ENCODE measurements at regions not wholly inside any gene's neighbourhood (a gene's known extent, or its start where the extent isn't known, plus 50 kb on each side); places are given as distances from the start of the nearest gene placed in this dataset.

DNA sequence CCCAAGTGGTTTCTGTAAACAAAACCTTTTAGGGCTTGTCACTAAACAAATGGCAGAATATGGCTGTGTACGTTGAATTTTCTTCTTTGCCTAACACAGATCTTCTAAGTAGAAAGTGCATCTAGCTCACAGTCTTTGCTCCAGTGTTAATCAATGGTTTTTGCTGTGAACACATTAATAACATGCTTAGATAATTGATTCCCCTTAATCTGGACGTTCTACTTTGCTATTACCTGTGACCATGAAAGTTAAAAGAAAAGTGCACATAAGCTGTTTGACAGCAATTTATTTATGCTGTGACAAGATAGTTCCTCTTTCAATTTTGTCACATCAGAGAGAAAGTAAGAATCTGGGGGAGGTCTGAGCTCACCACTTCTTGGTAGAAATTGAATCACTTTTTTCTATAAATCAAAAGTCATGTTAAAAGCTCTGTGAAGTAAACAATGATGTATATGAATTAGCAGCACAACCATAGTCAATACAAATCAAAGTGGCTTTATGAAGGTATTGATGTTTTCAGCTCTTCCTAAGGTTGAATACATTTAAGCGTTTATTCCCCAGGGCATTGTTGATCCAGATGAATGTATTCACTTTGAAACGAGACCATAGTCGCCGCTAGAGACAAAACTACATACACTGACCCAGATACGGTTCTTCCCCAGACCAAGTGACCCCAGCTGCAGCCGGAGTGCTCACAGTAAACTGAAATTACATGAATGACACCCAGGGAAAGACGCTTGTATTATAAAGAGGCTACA is 174.6 kb upstream of the ZNF608 start:
- no peak for DNase-seq (ENCODE audit: low read depth in 1 of 2, low spot score in 1 of 2)

DNA sequence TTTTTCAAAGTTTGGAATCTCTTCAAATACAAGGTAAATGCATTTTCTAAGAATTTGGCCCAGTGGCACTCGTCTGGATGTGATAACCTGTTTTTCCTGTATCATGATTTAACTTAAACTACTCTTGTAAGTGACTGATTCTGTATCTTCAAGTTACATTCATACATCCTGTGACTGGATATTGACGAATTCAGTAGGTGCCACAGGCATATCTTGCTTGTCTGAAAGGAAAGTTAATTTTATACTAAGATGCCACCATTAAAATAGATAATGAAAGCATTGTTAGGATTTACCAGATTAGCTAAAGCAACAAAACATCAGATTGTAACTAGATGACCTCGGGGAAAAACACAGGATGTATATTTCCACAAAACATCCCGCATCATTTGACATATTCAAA is 175.3 kb upstream of the ZNF608 start:
- DNase-seq (ENCODE audit: low read depth in 1 of 2, low spot score in 1 of 2): no peak

DNA sequence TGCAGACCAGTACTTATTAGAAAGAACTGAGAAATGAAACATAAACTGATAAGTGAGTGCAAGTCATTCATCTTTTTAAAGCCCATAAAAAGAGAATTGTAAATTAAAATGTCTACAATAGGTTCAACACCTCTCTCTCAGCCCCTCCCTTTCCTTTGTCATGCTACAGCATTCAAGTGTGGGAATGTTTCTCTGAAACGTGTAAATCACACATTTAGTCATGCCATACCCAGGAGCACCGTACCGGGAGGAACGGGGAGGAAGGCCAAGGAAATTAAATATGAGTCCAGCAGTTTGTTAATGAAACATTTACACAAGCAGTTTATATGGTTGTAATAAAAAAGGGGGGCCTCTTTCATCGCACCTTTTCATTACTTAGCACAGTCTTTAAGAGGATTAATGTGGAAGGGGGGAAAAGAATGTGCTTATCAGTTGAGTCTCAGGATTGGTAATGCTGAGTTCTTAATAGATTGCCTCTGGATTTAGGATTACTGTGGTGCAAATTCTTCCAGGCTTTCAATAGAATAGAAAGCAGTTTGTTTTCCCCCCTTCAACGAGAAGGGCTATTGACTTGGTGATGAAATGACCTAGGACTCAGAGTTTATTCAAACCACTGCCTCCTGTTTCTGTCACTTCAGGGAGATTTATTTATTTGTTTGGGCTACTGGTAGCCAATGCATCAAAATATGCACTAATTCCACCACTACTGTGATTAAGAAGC is 176.0 kb upstream of the ZNF608 start:
- DNase-seq (ENCODE audit: low read depth in 1 of 2, low spot score in 1 of 2): no peak

DNA sequence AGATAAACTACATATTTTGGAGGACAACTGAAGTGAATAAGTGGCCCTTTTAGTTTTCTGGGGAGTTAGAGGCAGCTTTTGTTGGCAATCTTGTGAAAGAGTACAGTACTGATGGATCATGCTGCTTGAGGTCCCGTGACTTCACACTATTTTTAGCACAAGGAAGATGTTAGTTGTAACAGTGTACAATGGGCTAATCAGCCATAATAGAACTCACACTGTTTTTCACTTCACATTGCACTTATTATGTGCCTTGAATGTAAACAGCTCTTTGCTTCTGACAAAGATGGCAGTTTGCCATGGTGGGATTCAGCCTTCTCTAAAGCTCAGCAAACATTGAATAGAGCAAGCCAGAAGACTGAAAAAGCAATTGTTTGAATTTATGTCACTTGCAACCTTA is 176.7 kb upstream of the ZNF608 start:
- no peak for DNase-seq (ENCODE audit: low read depth in 1 of 2, low spot score in 1 of 2)

DNA sequence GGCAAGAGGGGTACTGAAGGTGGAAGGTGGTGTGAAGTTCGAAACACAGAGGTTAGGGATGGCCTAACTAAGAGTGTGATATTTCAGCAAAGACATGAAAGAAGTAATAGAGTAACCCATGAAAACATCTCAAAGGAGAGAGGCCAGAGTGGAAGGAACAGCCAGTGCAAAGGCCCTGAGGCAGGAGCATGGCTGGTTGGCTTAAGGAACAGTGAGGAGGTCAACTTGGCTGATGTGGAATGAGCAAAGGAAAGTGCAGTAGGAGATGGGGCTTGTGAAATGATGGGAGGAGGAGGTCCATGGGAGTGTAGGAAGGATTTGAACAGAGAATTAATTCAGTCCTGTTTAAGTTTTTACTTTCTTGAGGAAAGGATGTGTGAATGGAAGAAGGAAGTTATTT is 178.3 kb upstream of the ZNF608 start:
- DNase-seq (ENCODE audit: low read depth in 1 of 2, low spot score in 1 of 2): no peak

DNA sequence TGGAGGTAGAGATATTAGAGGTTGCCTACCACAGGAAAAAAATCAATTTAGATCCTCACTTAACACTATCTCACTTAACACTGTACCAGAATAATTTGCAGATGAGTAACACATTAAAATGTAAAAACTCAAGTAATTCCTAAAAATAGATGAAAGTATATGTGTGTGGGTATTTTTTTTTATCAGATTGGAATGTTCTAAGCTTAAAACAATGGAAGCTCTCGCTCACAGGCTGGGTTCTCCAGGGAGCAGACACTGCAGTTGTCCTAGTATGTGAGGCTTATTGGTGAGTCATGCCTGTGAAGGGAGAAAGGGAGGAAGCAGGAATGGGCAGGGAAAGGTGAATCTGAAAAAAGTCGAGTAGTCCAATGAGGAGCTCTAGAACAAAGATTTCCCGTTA is 181.3 kb upstream of the ZNF608 start:
- no peak for DNase-seq (ENCODE audit: low read depth in 1 of 2, low spot score in 1 of 2)

DNA sequence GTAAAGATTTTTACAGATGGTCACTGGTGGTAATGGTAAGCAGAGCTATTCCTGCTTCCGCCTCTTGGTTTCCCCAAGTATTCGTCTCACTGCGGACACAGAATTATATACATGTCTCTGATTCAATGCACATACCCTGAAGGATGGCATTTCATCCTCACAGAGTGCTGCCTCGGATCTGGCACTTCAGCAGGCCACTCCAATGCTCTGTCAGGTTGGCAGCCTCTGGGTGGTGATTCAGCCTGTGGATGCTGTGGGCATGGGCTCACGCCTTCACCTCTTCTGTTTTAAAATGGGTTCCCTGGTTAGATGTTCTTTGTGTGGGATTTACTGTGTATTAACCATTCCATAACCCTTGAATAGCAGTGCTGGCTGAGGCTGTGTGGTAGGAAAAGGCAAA is 182.6 kb upstream of the ZNF608 start:
- DNase-seq (ENCODE audit: low read depth in 1 of 2, low spot score in 1 of 2): no peak

DNA sequence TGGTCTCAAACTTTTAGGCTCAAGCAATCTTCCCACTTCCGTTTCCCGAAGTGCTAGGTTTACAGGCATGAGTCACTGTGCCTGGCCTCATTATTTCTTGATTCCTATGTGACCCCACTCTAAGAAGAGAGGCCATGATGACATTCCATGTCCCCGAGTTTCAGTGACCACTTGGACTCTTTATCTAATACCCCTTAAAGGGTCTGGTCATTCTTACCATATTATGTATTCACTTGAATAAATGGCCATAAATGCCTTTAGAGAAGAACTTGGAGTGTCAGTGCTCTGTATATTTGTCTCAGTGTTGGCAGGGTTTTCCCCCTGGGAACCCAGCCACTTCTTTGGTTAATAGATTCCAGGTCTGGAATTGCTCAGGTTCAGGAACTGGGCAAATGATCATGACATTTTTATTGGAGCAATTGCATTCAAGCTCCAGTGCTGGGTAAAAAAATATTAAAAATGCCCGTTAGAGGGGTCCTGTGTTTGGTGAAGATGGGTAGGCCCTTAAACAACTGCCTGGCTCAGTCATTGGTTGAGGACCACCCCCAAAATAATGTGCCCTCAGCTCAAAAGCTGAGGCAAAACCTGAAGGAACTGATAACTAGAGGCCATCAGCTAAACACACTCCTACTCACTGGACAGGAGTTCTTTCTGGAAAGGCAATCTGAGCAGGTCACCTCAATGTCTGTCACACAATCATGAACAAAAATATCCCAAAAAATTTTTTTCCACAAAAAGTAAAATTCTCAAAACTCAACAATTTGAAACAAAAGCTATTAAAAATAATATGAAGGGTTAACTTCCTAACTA is 186.6 kb upstream of the ZNF608 start:
- DNase-seq (ENCODE audit: low read depth in 1 of 2, low spot score in 1 of 2): no peak

DNA sequence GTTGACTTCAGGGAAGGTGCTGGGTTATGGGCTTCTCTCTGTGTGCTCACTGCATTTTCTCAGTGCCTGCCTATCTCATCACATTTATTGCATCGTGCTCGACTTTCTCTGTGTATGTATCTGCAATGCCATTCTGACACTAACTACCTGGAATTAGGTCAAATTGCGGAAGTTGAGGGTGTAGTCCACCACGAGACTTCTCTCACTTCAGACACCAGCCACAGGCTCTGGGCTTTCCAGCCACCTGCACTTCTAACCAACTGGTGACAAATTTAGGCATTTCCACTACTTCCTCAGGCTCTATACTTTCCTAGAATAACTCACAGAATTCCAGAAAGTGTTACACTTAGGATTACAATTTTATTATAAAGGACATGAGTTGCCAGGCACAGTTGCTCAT is 188.6 kb upstream of the ZNF608 start:
- no peak for DNase-seq (ENCODE audit: low read depth in 1 of 2, low spot score in 1 of 2)

DNA sequence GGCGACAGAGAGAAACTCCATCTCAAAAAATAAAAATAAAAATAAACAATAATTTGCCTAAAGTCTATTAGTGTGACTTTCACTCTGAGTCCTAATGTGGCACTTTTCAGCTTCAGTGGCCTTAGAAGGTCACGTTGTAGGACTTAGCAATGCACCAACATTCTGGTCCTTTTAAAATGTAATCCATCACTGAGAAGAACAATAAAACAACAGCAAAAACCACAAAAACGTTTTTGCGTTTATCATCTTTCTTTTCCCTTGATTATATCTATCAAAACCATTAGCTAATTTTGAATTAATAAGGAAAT is 190.1 kb upstream of the ZNF608 start:
- no peak for DNase-seq (ENCODE audit: low read depth in 1 of 2, low spot score in 1 of 2)

DNA sequence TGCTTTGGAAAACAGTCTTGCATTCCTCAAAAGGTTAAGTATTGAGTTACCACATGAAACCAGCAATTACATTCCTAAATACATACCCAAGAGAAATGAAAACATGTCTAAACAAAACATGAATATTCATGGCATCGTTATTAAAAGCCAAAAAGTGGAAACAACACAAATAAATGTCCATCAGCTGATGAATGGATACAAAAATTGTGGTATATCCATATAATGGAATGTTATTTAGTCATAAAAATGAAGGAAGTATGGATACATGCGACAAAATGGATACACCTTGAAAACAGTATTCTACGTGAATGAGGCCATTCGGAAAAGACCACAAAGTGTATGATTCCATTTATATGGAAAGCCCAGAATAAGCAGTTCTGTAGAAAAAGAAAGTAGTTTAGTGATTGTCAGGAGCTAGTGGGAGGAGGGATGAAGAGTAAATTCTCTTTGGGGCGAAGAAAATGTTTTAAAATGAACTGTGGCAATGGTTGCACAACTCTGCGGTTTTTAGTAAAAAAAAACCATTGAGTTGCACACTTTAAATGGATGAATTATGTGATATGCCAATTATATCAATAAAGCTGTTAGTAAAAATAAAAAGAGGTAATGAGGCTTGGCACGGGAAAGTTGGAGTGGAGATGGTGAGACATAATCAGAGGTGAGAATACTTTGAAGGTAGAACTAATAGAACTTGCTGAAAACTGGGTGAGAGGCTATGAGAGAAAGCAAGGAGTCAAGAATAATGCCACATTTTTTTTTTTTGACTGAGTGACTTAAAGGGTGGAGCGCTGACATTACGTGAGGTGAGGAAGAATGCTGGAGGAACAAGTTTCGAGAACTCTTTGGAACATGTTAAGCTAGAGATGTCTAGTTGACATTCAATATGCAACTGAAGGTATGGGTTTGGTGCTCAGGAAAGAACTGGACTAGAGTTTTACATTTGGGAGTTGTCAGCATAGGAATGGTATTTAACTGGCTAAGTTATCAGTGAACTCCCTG is 194.9 kb upstream of the ZNF608 start:
- no peak for DNase-seq (ENCODE audit: low read depth in 1 of 2, low spot score in 1 of 2)

DNA sequence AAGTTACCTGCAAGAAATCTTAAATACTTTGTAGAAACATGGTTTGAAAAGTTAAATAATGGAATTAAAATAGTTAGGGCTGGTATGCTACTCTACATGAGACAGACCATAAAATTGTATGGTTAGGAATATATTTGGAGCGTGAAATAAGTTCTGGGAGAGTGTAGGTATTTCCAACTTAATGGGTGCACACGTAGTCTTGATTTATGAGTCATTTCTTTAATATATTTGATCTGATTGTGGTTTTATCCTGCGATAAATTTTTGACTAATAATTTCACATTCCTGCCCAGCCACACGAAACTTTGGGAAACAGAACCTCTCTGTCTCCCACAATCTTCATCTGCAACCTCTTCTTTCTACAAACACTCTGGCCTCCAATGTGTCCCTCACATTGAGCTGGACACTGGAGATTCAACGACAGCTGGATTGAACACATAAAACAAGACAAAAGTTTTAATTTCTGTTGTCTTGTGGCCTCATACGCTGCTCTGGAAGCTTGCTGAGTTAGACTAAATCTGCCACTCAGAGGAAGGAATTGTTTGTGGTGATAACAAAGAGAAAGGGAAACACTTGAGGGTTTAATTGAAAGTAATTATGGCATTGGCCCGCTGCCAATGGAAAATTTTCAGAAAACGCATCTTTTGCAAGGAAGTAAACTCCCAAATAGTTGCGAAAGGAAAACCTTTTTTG is 201.8 kb upstream of the ZNF608 start:
- no peak for DNase-seq (ENCODE audit: low read depth in 1 of 2, low spot score in 1 of 2)

DNA sequence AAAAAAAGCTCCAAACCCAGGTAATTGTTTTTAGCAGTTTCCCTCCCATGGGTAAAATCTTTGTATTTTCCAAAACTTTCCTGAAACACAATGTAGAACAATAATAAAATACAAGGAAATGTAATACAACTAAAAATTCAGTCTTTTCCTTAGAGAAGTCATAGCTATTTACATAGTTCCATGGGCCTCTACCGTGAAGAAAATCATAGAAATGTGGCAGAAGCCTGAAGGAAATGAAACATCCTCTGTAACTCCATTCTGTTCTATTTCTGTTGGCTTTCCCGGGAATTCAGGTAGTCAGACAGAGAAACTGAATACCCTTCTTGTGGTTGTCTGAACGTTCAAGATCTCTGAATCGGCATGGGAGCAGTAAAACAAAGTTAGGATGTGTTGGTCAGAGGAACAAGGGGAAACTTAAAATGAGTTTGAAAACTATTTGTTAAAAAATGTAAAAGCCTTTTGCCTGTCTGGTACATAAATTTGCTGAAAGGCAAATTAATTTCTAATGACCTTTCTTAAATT is 202.4 kb upstream of the ZNF608 start:
- DNase-seq (ENCODE audit: low read depth in 1 of 2, low spot score in 1 of 2): no peak

DNA sequence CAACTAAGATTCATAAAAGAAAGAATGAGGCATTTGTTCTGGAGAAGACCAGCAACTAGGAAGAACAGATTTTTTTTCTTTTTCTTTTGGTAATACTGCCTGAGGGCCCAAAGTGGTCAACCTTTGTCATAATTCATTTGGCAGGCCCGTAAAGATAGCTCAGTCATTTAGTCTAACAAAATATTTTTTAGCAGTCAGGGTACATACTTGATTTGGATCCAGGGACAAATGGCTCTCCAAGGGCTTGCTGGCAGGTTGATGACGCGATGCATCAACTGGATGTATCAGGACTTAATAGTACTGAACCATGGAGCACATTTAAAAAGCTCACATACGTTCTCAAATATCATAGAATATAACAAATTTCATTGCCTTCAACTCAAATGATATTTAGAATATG is 203.4 kb upstream of the ZNF608 start:
- DNase-seq (ENCODE audit: low read depth in 1 of 2, low spot score in 1 of 2): no peak

DNA sequence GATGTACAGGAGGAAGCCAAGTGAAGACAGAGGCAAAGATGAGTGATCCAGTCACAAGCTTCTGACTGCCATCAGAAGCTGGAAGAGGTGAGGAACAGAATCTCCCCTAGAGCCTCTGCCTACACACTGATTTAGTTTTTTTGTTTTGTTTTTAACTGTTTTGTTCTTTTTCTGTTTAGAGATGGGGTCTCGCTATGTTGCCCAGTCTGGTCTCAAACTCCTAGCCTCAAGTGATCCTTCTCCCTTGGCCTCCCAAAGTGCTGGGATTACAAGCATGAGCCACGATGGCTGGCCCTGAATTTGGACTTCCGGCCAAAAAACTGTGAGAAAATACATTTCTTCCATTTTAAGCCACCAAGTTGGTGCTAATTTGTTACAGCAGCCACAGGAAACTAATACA is 204.7 kb upstream of the ZNF608 start:
- DNase-seq (ENCODE audit: low read depth in 1 of 2, low spot score in 1 of 2): no peak

DNA sequence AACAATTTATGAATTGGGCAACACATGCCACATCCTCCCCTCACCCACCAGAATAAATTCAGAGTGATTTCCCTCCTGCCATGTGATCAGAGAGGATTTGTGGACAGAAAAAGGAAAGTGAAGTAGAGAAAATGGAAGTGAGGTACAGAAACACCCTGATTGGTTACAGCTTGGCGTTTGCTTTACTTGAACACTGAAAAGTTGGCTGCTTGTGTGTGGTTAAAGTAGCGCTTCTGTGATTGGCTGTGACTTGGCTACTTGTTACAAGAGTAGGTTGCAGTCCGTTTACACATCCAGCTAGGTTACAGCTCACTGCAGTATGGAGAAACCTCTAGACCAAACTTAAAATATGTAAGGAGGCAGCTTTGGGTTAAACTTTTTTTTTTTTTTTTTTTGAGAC is 205.2 kb upstream of the ZNF608 start:
- DNase-seq (ENCODE audit: low read depth in 1 of 2, low spot score in 1 of 2): no peak

DNA sequence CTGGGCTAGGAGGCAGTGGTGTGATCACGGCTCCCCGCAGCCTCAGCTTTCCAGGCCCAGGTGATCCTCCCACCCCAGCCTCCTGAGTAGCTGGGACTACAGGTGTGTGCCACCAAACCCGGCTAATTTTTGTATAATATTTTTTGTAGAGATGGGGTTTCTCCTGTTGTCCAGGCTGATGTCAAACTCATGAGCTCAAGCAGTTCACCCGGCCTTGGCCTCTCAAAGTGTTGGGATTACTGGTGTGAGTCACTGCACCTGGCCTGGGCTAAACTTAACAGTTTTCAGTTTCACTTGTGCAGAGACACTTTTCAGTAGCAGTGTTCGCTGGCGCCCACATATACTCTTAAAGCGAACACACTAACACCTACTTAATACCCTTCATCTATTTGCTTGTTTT is 205.6 kb upstream of the ZNF608 start:
- no peak for DNase-seq (ENCODE audit: low read depth in 1 of 2, low spot score in 1 of 2)

DNA sequence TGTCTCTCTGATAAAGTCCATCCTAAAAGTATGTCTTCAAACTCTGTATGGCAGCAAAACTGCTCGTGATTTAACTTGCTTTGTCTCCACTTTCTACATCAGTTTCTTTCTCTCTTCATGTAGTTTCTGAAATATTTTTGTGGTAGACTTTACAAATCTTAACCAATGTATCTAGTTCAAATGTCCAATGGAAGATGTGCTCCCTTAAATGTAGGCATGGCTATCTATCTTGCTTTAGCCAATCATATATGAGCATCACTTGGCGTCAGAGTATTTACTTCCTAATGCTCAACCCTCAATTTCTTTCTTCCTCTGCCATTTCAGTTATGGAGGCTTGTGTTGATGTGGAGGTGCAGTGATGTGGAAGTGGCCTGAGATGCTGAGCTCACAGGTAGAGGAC is 206.1 kb upstream of the ZNF608 start:
- no peak for DNase-seq (ENCODE audit: low read depth in 1 of 2, low spot score in 1 of 2)

DNA sequence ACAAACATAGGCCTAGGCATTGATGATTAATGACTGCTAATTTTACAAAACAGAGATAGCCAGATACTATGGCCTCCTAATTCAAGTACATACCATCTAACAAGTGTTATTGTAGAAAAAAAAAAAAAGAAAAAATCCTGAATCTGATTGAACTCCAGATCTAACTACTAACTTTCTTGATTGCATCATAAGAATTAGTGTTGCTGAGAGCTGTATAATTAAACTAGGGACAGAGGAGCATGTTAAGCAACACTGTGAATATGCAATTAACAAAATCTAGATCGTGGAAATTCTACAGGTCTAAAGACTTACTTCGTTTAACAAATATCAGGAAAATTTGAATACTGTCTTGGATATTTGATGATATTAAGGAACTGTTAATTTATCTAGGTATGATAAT is 208.3 kb upstream of the ZNF608 start:
- DNase-seq (ENCODE audit: low read depth in 1 of 2, low spot score in 1 of 2): no peak

DNA sequence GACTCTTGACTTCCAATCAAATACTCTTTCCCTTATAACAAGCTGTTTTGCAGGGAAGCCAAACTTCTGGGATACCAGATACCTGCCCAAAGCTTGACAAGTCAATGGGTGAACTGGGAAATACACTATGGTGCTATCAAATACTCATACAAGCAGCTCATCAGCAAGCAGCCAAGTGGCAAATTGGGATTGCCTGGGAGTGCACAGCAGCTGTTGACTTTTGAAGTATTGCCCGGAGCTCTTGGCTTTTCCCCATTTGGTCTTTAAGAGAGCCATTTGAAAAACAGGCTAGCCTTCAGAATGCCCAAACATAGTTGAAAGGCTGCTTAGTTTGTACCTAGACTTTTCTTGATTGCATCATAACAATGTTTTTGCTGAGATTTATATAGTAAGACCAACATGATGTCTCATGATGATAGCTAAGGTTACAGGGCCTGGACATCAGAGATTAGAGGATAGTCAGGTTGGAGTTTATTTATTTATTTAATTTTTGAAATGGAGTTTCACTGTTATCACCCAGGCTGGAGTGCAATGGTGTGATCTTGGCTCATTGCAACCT is 210.1 kb upstream of the ZNF608 start:
- DNase-seq (ENCODE audit: low read depth in 1 of 2, low spot score in 1 of 2): no peak
